Lower lobe of right lung (tissue), 2 donors: ENCODE measurements at regions not wholly inside any gene's neighbourhood (a gene's known extent, or its start where the extent isn't known, plus 50 kb on each side); places are given as distances from the start of the nearest gene placed in this dataset.
"Not testable (repeated sequence)": the region's sequence is repeated elsewhere in the genome, so short reads cannot be mapped to it uniquely, and the experiment has no call there.

Experiments
- ATAC-seq, 2 donors: fragments of 200-7000 bp; cut with Tn5 transposase; one replicate each; pipeline ENCODE4 v1.9.1; 2020 to 2022; ENCODE audit warnings: mild to moderate bottlenecking in 2 of 2, moderate library complexity in 2 of 2
- DNase-seq: peaks from one replicate; pipeline ENCODE4 v3.0.0-alpha.2; 2020
- H3K27ac ChIP-seq: fragments of 200-600 bp; one replicate; pipeline ENCODE4 v1.8.0; 2022
- H3K27me3 ChIP-seq: fragments of 200-600 bp; one replicate; pipeline ENCODE4 v1.8.0; 2022; ENCODE audit warnings: low read depth
- H3K36me3 ChIP-seq: fragments of 200-600 bp; one replicate; pipeline ENCODE4 v1.8.0; 2022; ENCODE audit warnings: mild to moderate bottlenecking
- H3K4me1 ChIP-seq: fragments of 200-600 bp; one replicate; pipeline ENCODE4 v1.8.0; 2022
- H3K4me3 ChIP-seq: fragments of 200-600 bp; one replicate; pipeline ENCODE4 v1.8.0; 2022; ENCODE audit warnings: mild to moderate bottlenecking
- H3K9me3 ChIP-seq: fragments of 200-600 bp; one replicate; pipeline ENCODE4 v1.8.0; 2022
- intact Hi-C: fragments of 100-400 bp; cut with DNase I; formaldehyde crosslinking; loops from one replicate; pipeline ENCODE4 v1.11.0; 2022
- TF ChIP-seq, protein P1 (sequence below): fragments of 200-600 bp; IDR thresholded peaks from one replicate; pipeline ENCODE4 v1.8.0; 2022; ENCODE audit warnings: antibody characterized with exemption, mild to moderate bottlenecking
- donor health status: DM: no; HTN: yes; CAD: no; lungs with severe emphysema.

DNA sequence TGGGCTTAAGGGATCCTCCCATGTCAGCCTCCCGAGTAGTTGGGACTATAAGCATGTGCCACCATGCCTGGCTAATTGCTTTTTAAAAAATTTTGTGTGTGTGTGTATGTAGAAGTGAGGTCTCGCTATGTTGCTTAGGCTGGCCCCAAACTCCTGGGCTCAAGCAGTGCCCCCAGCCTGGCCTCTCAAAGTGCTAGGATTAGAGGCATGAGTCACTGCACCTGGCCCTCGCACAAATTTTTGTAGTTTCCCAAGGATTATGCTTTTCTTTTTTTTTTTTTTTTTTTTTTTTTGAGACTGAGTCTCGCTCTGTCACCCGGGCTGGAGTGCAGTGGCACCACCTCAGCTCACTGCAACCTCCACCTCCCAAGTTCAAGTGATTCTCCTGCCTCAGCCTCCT lies 144.4 kb upstream of the HNRNPU start:
- DNase-seq: no peak
- H3K27ac ChIP-seq: no peak overlapping the region
- H3K9me3 ChIP-seq: no peaks in the 10 kb centered on the region
- no peaks in the 10 kb centered on the region for H3K36me3 ChIP-seq
- no peak for ATAC-seq
- H3K4me1 ChIP-seq: no peaks in the 10 kb centered on the region
- TF ChIP-seq, protein P1, sequence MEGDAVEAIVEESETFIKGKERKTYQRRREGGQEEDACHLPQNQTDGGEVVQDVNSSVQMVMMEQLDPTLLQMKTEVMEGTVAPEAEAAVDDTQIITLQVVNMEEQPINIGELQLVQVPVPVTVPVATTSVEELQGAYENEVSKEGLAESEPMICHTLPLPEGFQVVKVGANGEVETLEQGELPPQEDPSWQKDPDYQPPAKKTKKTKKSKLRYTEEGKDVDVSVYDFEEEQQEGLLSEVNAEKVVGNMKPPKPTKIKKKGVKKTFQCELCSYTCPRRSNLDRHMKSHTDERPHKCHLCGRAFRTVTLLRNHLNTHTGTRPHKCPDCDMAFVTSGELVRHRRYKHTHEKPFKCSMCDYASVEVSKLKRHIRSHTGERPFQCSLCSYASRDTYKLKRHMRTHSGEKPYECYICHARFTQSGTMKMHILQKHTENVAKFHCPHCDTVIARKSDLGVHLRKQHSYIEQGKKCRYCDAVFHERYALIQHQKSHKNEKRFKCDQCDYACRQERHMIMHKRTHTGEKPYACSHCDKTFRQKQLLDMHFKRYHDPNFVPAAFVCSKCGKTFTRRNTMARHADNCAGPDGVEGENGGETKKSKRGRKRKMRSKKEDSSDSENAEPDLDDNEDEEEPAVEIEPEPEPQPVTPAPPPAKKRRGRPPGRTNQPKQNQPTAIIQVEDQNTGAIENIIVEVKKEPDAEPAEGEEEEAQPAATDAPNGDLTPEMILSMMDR: no peak
- H3K27me3 ChIP-seq: no peaks in the 10 kb centered on the region
- intact Hi-C loops: no loop called here
- H3K4me3 ChIP-seq: no peak overlapping the region

DNA sequence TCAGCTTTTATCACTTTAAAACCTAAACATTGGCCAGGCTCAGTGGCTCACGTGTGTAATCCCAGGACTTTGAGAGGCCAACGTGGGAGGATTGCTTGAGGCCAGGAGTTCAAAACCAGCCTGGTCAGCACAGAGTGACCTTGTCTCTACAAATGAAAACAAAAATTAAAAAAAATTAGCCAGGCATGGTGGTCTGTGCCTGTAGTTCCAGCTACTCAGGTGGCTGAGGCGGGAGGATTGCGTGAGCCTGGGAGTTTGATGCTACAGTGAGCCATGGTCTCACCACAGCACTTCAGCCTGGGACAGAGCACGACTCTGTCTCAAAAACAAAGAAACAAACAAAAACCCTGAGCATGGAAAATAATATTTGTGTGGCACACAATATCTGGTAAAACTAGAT lies 143.5 kb upstream of the HNRNPU start:
- no peak overlapping the region for H3K4me3 ChIP-seq
- H3K9me3 ChIP-seq: no peaks in the 10 kb centered on the region
- H3K27ac ChIP-seq: no peak overlapping the region
- H3K27me3 ChIP-seq: no peaks in the 10 kb centered on the region
- ATAC-seq (no peak), DNase-seq (no peak)
- intact Hi-C loops: no loop called here
- no peaks in the 10 kb centered on the region for H3K4me1 ChIP-seq
- no peaks in the 10 kb centered on the region for H3K36me3 ChIP-seq
- TF ChIP-seq, protein P1: no peak

DNA sequence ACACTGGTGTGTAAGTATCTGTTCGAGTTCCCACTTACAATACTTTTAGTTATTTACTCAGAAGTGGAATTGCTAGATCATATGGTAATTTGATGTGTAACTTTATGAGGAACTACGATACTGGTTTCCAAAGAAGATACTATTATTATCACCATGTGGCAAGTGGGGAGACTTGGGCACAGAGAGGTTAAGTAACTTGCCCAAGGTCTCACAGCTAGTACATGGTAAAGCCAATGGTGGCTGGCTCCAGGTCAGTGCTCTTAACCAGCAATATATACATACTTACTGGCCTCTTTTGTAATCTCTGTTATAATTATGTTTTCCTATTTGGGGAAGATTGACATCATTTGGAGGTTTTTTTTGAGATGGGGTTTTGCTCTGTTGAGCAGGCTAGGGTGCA lies 138.9 kb upstream of the HNRNPU start:
- no peaks in the 10 kb centered on the region for H3K36me3 ChIP-seq
- TF ChIP-seq, protein P1: no peak
- no peaks in the 10 kb centered on the region for H3K27me3 ChIP-seq
- no peaks in the 10 kb centered on the region for H3K9me3 ChIP-seq
- H3K27ac ChIP-seq: no peak overlapping the region
- ATAC-seq (no peak), DNase-seq (no peak)
- intact Hi-C loops: no loop called here
- no peaks in the 10 kb centered on the region for H3K4me1 ChIP-seq
- H3K4me3 ChIP-seq: no peak overlapping the region

DNA sequence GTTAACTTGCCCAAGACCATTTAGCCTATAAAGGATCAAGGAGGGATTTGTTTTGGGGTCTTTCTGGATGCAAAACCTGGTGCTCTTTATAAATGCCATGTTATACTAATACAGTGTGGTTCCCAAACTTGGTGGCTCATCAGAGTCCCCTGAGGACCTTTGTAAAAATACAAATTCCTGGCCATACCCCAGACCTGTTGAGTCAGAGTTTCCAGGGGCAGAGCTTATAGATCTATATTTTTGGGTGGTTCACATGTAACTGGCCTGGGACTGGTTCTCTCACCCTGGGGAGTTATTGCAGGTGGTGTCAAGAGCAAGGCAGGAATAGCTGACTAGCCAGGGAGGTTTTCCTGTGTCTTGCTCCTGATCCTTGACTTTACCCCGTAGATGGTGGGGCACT lies 136.9 kb upstream of the HNRNPU start:
- H3K27me3 ChIP-seq: no peaks in the 10 kb centered on the region
- TF ChIP-seq, protein P1: no peak

DNA sequence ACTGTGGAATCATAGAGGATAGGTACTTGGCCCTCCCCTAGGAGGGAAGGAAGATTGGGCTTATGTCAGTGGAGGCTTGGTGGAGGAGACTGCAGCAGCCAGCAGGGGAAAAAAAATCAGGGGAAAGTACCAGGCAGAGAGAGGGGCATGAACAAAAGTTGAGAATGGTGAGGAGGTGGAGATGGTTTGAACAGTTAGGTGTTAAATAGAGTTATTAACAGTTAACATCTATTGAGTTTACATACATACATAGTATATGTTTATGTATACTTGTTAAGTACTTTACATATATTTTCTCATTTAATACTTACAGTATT lies 136.5 kb upstream of the HNRNPU start:
- intact Hi-C loops: no loop called here
- TF ChIP-seq, protein P1: no peak
- Histone ChIP-seq H3K27me3 (no peaks in the 10 kb centered on the region), H3K9me3 (no peaks in the 10 kb centered on the region), H3K4me1 (no peaks in the 10 kb centered on the region), H3K36me3 (no peaks in the 10 kb centered on the region), H3K4me3 (no peak overlapping the region), H3K27ac (no peak overlapping the region)
- DNase-seq: no peak
- ATAC-seq: no peak

More for the DNA sequence above, 136.9 kb upstream of the HNRNPU start:
- Histone ChIP-seq H3K27ac (no peak overlapping the region), H3K4me1 (no peaks in the 10 kb centered on the region), H3K9me3 (no peaks in the 10 kb centered on the region), H3K4me3 (no peak overlapping the region), H3K36me3 (no peaks in the 10 kb centered on the region)
- DNase-seq (no peak), ATAC-seq (no peak)
- intact Hi-C loops: no loop called here

DNA sequence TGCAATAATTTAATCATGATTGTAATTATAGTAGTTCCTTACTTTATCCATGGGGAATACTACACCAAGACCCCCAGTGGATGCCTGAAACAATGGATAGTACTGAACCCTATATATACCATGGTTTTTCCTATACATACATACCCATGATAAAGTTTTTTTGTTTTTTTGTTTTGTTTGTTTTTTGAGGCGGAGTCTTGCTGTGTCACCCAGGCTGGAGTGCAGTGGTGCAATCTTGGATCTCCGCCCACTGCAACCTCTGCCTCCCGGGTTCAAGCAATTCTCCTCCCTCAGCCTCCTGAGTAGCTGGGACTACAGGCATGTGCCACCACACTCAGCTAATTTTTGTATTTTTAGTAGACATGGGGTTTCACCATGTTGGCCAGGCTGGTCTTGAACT lies 135.3 kb upstream of the HNRNPU start:
- H3K27ac ChIP-seq, H3K4me3 ChIP-seq, ATAC-seq, H3K9me3 ChIP-seq, DNase-seq, H3K36me3 ChIP-seq, intact Hi-C loops, H3K27me3 ChIP-seq, H3K4me1 ChIP-seq: not testable (repeated sequence)
